ENCODE measurements at regions not wholly inside any gene's neighbourhood (a gene's known extent, or its start where the extent isn't known, plus 50 kb on each side); places are given as distances from the start of the nearest gene placed in this dataset.

- TF ChIP-seq CTCF (IDR thresholded peaks at IDR 0.05) (no peak), POLR2A (IDR thresholded peaks at IDR 0.05) (no peak)
Measured at GRCh38 chr7:47643716-47644400, 61.9 kb upstream of the TNS3 start.
